Aorta (tissue), 5 donors: ENCODE measurements at regions not wholly inside any gene's neighbourhood (a gene's known extent, or its start where the extent isn't known, plus 50 kb on each side); places are given as distances from the start of the nearest gene placed in this dataset.

Experiments
- ATAC-seq: fragments of 200-7000 bp; cut with Tn5 transposase; one replicate; pipeline ENCODE4 v1.9.1; 2022; ENCODE audit warnings: moderate library complexity; ENCODE audit not compliant: low FRiP score
- DNase-seq, 2 donors: peaks; one replicate each; pipeline ENCODE4 v3.0.0-alpha.2; 2020
- H3K27ac ChIP-seq, 2 donors: one replicate each; pipeline ENCODE4 v1.5.1; 2013; ENCODE audit warnings: low read length in 2 of 2, mild to moderate bottlenecking in 2 of 2, moderate library complexity in 2 of 2, control low read depth in 1 of 2, inconsistent platforms in 1 of 2, low read depth in 1 of 2
- H3K27me3 ChIP-seq, 2 donors: one replicate each; pipeline ENCODE4 v1.6.1; 2013; ENCODE audit warnings: control low read depth in 1 of 2, low read length in 1 of 2, mild to moderate bottlenecking in 1 of 2, moderate library complexity in 1 of 2; ENCODE audit not compliant: insufficient read depth in 2 of 2, control insufficient read depth in 1 of 2
- H3K36me3 ChIP-seq, 2 donors: one replicate each; pipeline ENCODE4 v1.6.1; 2013; ENCODE audit warnings: control low read depth in 1 of 2, low read length in 1 of 2, mild to moderate bottlenecking in 1 of 2; ENCODE audit not compliant: insufficient read depth in 2 of 2, control insufficient read depth in 1 of 2
- H3K4me1 ChIP-seq, 2 donors: one replicate each; pipeline ENCODE4 v1.6.1; 2013; ENCODE audit warnings: low read length in 2 of 2, control low read depth in 1 of 2, mild to moderate bottlenecking in 1 of 2, moderate library complexity in 1 of 2; ENCODE audit not compliant: insufficient read depth in 2 of 2, control insufficient read depth in 1 of 2
- H3K4me3 ChIP-seq, 2 donors: one replicate each; pipeline ENCODE4 v1.5.1; 2013; ENCODE audit warnings: low read length in 2 of 2, control low read depth in 1 of 2, mild to moderate bottlenecking in 1 of 2
- H3K9me3 ChIP-seq: one replicate; pipeline ENCODE4 v1.6.1; 2013; ENCODE audit warnings: mild to moderate bottlenecking, low read length; ENCODE audit not compliant: control insufficient read depth
- WGBS, 2 donors: extraction: QIAGEN DNeasy Blood & Tissue Kit; methylation state at CpG; one replicate each; pipeline ENCODE4 v1.1.7; 2013; 5-methylcytosine and 5-hydroxymethylcytosine counted together
- intact Hi-C, 2 donors: fragments of 100-400 bp; cut with DNase I; formaldehyde crosslinking; loops; one replicate each; pipeline versions ENCODE4 v1.14.2 to v1.15.0; 2022
- donor health status: healthy with polysubstance abuse.
- donor health status: Bipolar disorder and iron deficiency.
- donor health status: DM: no; HTN: no; CAD: no.
- donor health status: DM: no; HTN: no; CAD: no.
- donor health status: DM: yes; HTN: yes; CAD: no.

- DNase-seq: no peak
- H3K9me3 ChIP-seq: no peaks in the 10 kb centered on the region
- intact Hi-C loops: no loop called here
- no peak for ATAC-seq
- H3K4me1 ChIP-seq: no peaks in the 10 kb centered on the region
- no peak overlapping the region for H3K27ac ChIP-seq
- no peaks in the 10 kb centered on the region for H3K27me3 ChIP-seq
- no peaks in the 10 kb centered on the region for H3K36me3 ChIP-seq
- H3K4me3 ChIP-seq: no peak overlapping the region
These were observed 651.1 kb downstream of the METTL15 start for GRCh38 chr11:28759311-28759710.

- no peak overlapping the region for H3K27ac ChIP-seq
- 18 to 21% methylated on average over 5 of the region's 5 CpGs for WGBS, 2 donors
These were observed 649.7 kb downstream of the METTL15 start for GRCh38 chr11:28757725-28758515.

GRCh38 chr11:28756977-28757376, 648.8 kb downstream of the METTL15 start:
- WGBS, 2 donors: 4 to 7% methylated on average over 1 of the region's 1 CpG
- ATAC-seq: no peak
- Histone ChIP-seq H3K27me3 (no peaks in the 10 kb centered on the region), H3K4me1 (no peaks in the 10 kb centered on the region), H3K4me3 (no peak overlapping the region), H3K27ac (peak overlapping the region in 1 of 2 donors; percentile 87), H3K9me3 (no peaks in the 10 kb centered on the region), H3K36me3 (no peaks in the 10 kb centered on the region)
- intact Hi-C loops: no loop called here
- DNase-seq: no peak

More at GRCh38 chr11:28757725-28758515, 649.7 kb downstream of the METTL15 start:
- no peaks in the 10 kb centered on the region for H3K36me3 ChIP-seq
- H3K27me3 ChIP-seq: no peaks in the 10 kb centered on the region
- intact Hi-C loops: no loop called here
- no peak for ATAC-seq
- DNase-seq: no peak
- H3K9me3 ChIP-seq: no peaks in the 10 kb centered on the region
- H3K4me1 ChIP-seq: no peaks in the 10 kb centered on the region
- no peak overlapping the region for H3K4me3 ChIP-seq

- Histone ChIP-seq H3K27me3 (no peaks in the 10 kb centered on the region), H3K36me3 (no peaks in the 10 kb centered on the region), H3K4me1 (no peaks in the 10 kb centered on the region), H3K27ac (no peak overlapping the region), H3K9me3 (no peaks in the 10 kb centered on the region), H3K4me3 (no peak overlapping the region)
- intact Hi-C loops: no loop called here
- no peak for DNase-seq
- ATAC-seq: no peak
These were observed 634.9 kb downstream of the METTL15 start for GRCh38 chr11:28743061-28743550.

GRCh38 chr11:28739489-28740280, 631.5 kb downstream of the METTL15 start:
- no peaks in the 10 kb centered on the region for H3K9me3 ChIP-seq
- DNase-seq: no peak
- 63 to 69% methylated on average over 4 of the region's 4 CpGs for WGBS, 2 donors
- H3K4me1 ChIP-seq: no peaks in the 10 kb centered on the region
- H3K27me3 ChIP-seq: no peaks in the 10 kb centered on the region
- H3K36me3 ChIP-seq: no peaks in the 10 kb centered on the region
- no peak for ATAC-seq
- H3K27ac ChIP-seq: no peak overlapping the region
- intact Hi-C loops: no loop called here
- no peak overlapping the region for H3K4me3 ChIP-seq

- no peak overlapping the region for H3K4me3 ChIP-seq
- no peak for DNase-seq
- intact Hi-C loops: no loop called here
- no peak for ATAC-seq
- H3K27ac ChIP-seq: no peak overlapping the region
- no peaks in the 10 kb centered on the region for H3K4me1 ChIP-seq
- no peaks in the 10 kb centered on the region for H3K36me3 ChIP-seq
- H3K9me3 ChIP-seq: no peaks in the 10 kb centered on the region
- no peaks in the 10 kb centered on the region for H3K27me3 ChIP-seq
These were observed 630.4 kb downstream of the METTL15 start for GRCh38 chr11:28738549-28738948.

GRCh38 chr11:28736256-28736655, 628.1 kb downstream of the METTL15 start:
- intact Hi-C loops: no loop called here
- no peaks in the 10 kb centered on the region for H3K9me3 ChIP-seq
- ATAC-seq (no peak), DNase-seq (no peak)
- no peaks in the 10 kb centered on the region for H3K4me1 ChIP-seq
- H3K4me3 ChIP-seq: no peak overlapping the region
- H3K27ac ChIP-seq: no peak overlapping the region
- H3K36me3 ChIP-seq: no peaks in the 10 kb centered on the region
- no peaks in the 10 kb centered on the region for H3K27me3 ChIP-seq

GRCh38 chr11:28735511-28735910, 627.3 kb downstream of the METTL15 start:
- Histone ChIP-seq H3K36me3 (no peaks in the 10 kb centered on the region), H3K4me1 (no peaks in the 10 kb centered on the region), H3K9me3 (no peaks in the 10 kb centered on the region), H3K27ac (no peak overlapping the region), H3K27me3 (no peaks in the 10 kb centered on the region), H3K4me3 (no peak overlapping the region)
- ATAC-seq (no peak), DNase-seq (no peak)
- intact Hi-C loops: no loop called here
- 97 to 98% methylated on average over 1 of the region's 1 CpG for WGBS, 2 donors

- intact Hi-C loops: no loop called here
- H3K36me3 ChIP-seq: no peaks in the 10 kb centered on the region
- no peak for ATAC-seq
- no peaks in the 10 kb centered on the region for H3K9me3 ChIP-seq
- H3K4me3 ChIP-seq: no peak overlapping the region
- H3K4me1 ChIP-seq: peaks cover 3 to 4% of the 10 kb centered on the region in 2 donors
- 88 to 89% methylated on average over 2 of the region's 2 CpGs for WGBS, 2 donors
- DNase-seq: no peak
- no peaks in the 10 kb centered on the region for H3K27me3 ChIP-seq
- no peak overlapping the region for H3K27ac ChIP-seq
These were observed 622.7 kb downstream of the METTL15 start for GRCh38 chr11:28730889-28731288.
